Activated CD8-positive, alpha-beta T cell treated with anti-CD3 and anti-CD28 coated beads for 36 hours (primary cell): ENCODE measurements at regions not wholly inside any gene's neighbourhood (a gene's known extent, or its start where the extent isn't known, plus 50 kb on each side); places are given as distances from the start of the nearest gene placed in this dataset.

ENCODE experiments used
- ATAC-seq: fragments of 200-7000 bp; cut with Tn5 transposase; one replicate; pipeline ENCODE4 v1.10.0; 2021; ENCODE audit warnings: mild to moderate bottlenecking, moderate library complexity
- CTCF ChIA-PET: fragments of 350-600 bp; sonication (Branson Sonifier 250); formaldehyde crosslinking; loops from one replicate; lab custom pipeline; 2021; ENCODE audit warnings: antibody characterized with exemption; lab: Charles Lee
- POLR2A ChIA-PET: fragments of 350-600 bp; sonication (Branson Sonifier 250); formaldehyde crosslinking; loops from one replicate; lab custom pipeline; 2021; ENCODE audit warnings: antibody characterized with exemption; lab: Charles Lee
- DNase-seq: peaks from one replicate; pipeline ENCODE4 v3.0.0-alpha.2; 2020
- H3K27ac Mint-ChIP-seq: one replicate; pipeline ENCODE4 v1.8.0; 2021; ENCODE audit warnings: mild to moderate bottlenecking, mixed read lengths
- H3K27me3 Mint-ChIP-seq: one replicate; pipeline ENCODE4 v1.8.0; 2021; ENCODE audit warnings: mixed read lengths
- H3K36me3 Mint-ChIP-seq: one replicate; pipeline ENCODE4 v1.8.0; 2021; ENCODE audit warnings: low read depth, mixed read lengths
- H3K4me1 Mint-ChIP-seq: one replicate; pipeline ENCODE4 v1.8.0; 2021; ENCODE audit warnings: low read depth, mixed read lengths
- H3K4me3 Mint-ChIP-seq: one replicate; pipeline ENCODE4 v1.8.0; 2021; ENCODE audit warnings: mild to moderate bottlenecking, moderate library complexity, mixed read lengths
- H3K9me3 Mint-ChIP-seq: one replicate; pipeline ENCODE4 v1.8.0; 2021; ENCODE audit warnings: mixed read lengths
- intact Hi-C: fragments of 100-400 bp; cut with micrococcal nuclease; formaldehyde crosslinking; loops from one replicate; pipeline ENCODE4 v1.10.0; 2022
- TF ChIP-seq, protein P1 (sequence below): fragments of 200-600 bp; IDR thresholded peaks from one replicate; pipeline ENCODE4 v1.8.0; 2022; ENCODE audit warnings: antibody characterized with exemption, mild to moderate bottlenecking

GRCh38 chr3:17941766-17942165 is 199.3 kb upstream of the TBC1D5 start:
- no peak for DNase-seq
- Mint-ChIP-seq H3K4me1 (peaks cover 3% of the 10 kb centered on the region), H3K27me3 (peaks cover 4% of the 10 kb centered on the region), H3K4me3 (no peak overlapping the region), H3K9me3 (no peaks in the 10 kb centered on the region), H3K36me3 (no peaks in the 10 kb centered on the region), H3K27ac (no peak overlapping the region)
- no peak for ATAC-seq
- TF ChIP-seq, protein P1, sequence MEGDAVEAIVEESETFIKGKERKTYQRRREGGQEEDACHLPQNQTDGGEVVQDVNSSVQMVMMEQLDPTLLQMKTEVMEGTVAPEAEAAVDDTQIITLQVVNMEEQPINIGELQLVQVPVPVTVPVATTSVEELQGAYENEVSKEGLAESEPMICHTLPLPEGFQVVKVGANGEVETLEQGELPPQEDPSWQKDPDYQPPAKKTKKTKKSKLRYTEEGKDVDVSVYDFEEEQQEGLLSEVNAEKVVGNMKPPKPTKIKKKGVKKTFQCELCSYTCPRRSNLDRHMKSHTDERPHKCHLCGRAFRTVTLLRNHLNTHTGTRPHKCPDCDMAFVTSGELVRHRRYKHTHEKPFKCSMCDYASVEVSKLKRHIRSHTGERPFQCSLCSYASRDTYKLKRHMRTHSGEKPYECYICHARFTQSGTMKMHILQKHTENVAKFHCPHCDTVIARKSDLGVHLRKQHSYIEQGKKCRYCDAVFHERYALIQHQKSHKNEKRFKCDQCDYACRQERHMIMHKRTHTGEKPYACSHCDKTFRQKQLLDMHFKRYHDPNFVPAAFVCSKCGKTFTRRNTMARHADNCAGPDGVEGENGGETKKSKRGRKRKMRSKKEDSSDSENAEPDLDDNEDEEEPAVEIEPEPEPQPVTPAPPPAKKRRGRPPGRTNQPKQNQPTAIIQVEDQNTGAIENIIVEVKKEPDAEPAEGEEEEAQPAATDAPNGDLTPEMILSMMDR = no peak
- ChIA-PET CTCF (no interaction called here), POLR2A (no interaction called here)
- intact Hi-C loops = no loop called here

GRCh38 chr3:17941152-17941551 is 198.7 kb upstream of the TBC1D5 start:
- H3K27me3 Mint-ChIP-seq = peaks cover 4% of the 10 kb centered on the region
- intact Hi-C loops = no loop called here
- ChIA-PET CTCF (no interaction called here), POLR2A (no interaction called here)
- H3K9me3 Mint-ChIP-seq = no peaks in the 10 kb centered on the region
- peaks cover 3% of the 10 kb centered on the region for H3K4me1 Mint-ChIP-seq
- no peak overlapping the region for H3K4me3 Mint-ChIP-seq
- H3K27ac Mint-ChIP-seq = no peak overlapping the region
- TF ChIP-seq, protein P1 = no peak
- DNase-seq (no peak), ATAC-seq (no peak)
- H3K36me3 Mint-ChIP-seq = no peaks in the 10 kb centered on the region

DNA sequence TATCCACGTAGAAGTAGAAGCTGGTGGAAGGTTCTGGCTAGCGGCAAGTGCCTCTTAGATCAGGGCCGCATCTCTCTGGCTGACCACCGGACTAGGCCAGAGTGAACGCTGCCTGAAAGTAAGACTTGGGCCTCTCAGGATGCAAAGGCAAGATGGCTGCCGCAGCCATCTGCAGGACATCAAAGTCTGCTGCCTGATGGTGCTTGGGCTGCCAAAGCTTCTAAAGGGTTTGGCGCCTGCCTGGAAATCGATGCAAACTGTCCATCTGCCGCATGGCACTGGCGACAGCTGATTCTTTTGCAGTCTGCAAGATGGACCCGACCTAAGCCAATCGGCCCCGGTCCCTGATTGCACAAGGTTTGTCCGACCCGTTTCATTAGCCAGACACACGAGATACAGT is 196.7 kb upstream of the TBC1D5 start:
- ChIA-PET CTCF (no interaction called here), POLR2A (no interaction called here)
- no peak for ATAC-seq
- H3K4me1 Mint-ChIP-seq = no peaks in the 10 kb centered on the region
- H3K4me3 Mint-ChIP-seq = no peak overlapping the region
- H3K36me3 Mint-ChIP-seq = no peaks in the 10 kb centered on the region
- no peak for DNase-seq
- no peaks in the 10 kb centered on the region for H3K9me3 Mint-ChIP-seq
- no peak overlapping the region for H3K27ac Mint-ChIP-seq
- H3K27me3 Mint-ChIP-seq = peaks cover 4% of the 10 kb centered on the region
- TF ChIP-seq, protein P1 = no peak
- intact Hi-C loops = no loop called here

- Mint-ChIP-seq H3K27me3 (peaks cover 4% of the 10 kb centered on the region), H3K4me3 (no peak overlapping the region), H3K36me3 (no peaks in the 10 kb centered on the region), H3K27ac (no peak overlapping the region), H3K4me1 (no peaks in the 10 kb centered on the region), H3K9me3 (no peaks in the 10 kb centered on the region)
- ChIA-PET CTCF (interaction anchor here (1.3 kb wide), 1 partner anchor 52 kb away, joined by 3 read pairs; no protein-coding TSS in a partner anchor), POLR2A (no interaction called here)
- intact Hi-C loops = no loop called here
- TF ChIP-seq, protein P1 = no peak
- DNase-seq (no peak), ATAC-seq (no peak)
These were observed 195.9 kb upstream of the TBC1D5 start for GRCh38 chr3:17938313-17938712.

- POLR2A ChIA-PET = no interaction called here
- Mint-ChIP-seq H3K27me3 (peaks cover 2% of the 10 kb centered on the region), H3K9me3 (no peaks in the 10 kb centered on the region), H3K4me3 (no peak overlapping the region), H3K4me1 (no peaks in the 10 kb centered on the region), H3K36me3 (no peaks in the 10 kb centered on the region), H3K27ac (no peak overlapping the region)
- CTCF ChIA-PET = interaction anchor here (1.3 kb wide), 1 partner anchor 51 kb away, joined by 3 read pairs; no protein-coding TSS in a partner anchor
- intact Hi-C loops = no loop called here
- TF ChIP-seq, protein P1 = no peak
- ATAC-seq = no peak
- DNase-seq = no peak
These were observed 194.5 kb upstream of the TBC1D5 start for GRCh38 chr3:17936736-17937480.
